ENCODE measurements at regions not wholly inside any gene's neighbourhood (a gene's known extent, or its start where the extent isn't known, plus 50 kb on each side); places are given as distances from the start of the nearest gene placed in this dataset.

DNA sequence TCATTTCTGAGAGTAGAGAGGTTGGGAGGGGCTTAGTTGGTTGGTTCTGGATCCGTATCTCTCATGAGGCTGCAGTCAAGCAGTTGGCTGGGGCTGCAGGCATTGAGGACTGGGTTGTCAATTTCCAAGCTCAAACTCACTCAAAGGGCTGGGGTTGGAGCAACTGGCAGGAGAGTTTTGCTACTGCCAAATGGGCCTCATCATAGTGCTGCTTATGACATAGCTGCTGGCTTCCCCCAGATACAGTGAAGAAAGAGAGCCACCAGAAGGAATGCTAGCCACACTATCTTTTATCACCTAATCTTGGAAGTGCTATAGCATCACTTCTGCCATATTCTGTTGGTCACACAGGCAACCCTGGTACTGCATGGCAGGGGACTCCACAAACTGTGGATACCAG lies 363.5 kb upstream of the USP24 start:
- ChIA-PET CTCF (ENCODE audit: low intra/inter-chr PET ratio, low total read pairs) (no interaction called here), POLR2A (no interaction called here)
- TF ChIP-seq, protein P1, sequence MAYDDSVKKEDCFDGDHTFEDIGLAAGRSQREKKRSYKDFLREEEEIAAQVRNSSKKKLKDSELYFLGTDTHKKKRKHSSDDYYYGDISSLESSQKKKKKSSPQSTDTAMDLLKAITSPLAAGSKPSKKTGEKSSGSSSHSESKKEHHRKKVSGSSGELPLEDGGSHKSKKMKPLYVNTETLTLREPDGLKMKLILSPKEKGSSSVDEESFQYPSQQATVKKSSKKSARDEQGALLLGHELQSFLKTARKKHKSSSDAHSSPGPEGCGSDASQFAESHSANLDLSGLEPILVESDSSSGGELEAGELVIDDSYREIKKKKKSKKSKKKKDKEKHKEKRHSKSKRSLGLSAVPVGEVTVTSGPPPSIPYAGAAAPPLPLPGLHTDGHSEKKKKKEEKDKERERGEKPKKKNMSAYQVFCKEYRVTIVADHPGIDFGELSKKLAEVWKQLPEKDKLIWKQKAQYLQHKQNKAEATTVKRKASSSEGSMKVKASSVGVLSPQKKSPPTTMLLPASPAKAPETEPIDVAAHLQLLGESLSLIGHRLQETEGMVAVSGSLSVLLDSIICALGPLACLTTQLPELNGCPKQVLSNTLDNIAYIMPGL (CRISPR knock-in tag; IDR thresholded peaks at IDR 0.05; ENCODE audit: borderline replicate concordance in 1 of 2, low read depth in 1 of 2): no peak
- DNase-seq (ENCODE audit: low spot score) (no peak), FAIRE-seq (no peak), ATAC-seq (no peak)
- Histone ChIP-seq H3K36me3 (replicated peaks in 1 of 2; ENCODE audit: control insufficient read depth in 1 of 2, insufficient read depth in 2 of 2, low read length in 2 of 2) (no peaks in the 10 kb centered on the region), H2AFZ (ENCODE audit: low read length) (no peak overlapping the region), H3K4me2 (ENCODE audit: low read depth, low read length) (no peak overlapping the region), H3K4me3 (replicated peaks in 1 of 3; ENCODE audit: insufficient read depth in 1 of 3, low read depth in 2 of 3, low read length in 3 of 3) (no peak overlapping the region), H4K20me1 (ENCODE audit: insufficient read depth, low read length) (no peaks in the 10 kb centered on the region), H3K4me1 (ENCODE audit: insufficient read depth, low read length) (no peaks in the 10 kb centered on the region), H3K9me3 (ENCODE audit: low read length) (no peaks in the 10 kb centered on the region), H3K9ac (ENCODE audit: insufficient read depth, low read depth, low read length) (no peak overlapping the region), H3K79me2 (ENCODE audit: insufficient read depth, low read length) (no peaks in the 10 kb centered on the region), H3K27me3 (ENCODE audit: control insufficient read depth in 1 of 2, insufficient read depth in 2 of 2, low read length in 2 of 2) (peaks cover 0 to 1% of the 10 kb centered on the region in 2 experiments; a peak in 1 of 5 replicates), H3K27ac (ENCODE audit: extremely low read length, insufficient read depth, low read length) (no peak overlapping the region)
- BruUV-seq (replicated peaks): no TSS peak
- 38% methylated on average over 1 of the region's 1 CpG for WGBS (ENCODE audit: low lambda C conversion rate)
- in situ Hi-C loops (cut with HindIII; ENCODE audit: extremely low pct_ligation_motif_present, low pct_unique_long_range_greater_than_20kb) (no loop called here), intact Hi-C loops (cut with micrococcal nuclease; ENCODE audit: unreplicated experiment) (no loop called here)

DNA sequence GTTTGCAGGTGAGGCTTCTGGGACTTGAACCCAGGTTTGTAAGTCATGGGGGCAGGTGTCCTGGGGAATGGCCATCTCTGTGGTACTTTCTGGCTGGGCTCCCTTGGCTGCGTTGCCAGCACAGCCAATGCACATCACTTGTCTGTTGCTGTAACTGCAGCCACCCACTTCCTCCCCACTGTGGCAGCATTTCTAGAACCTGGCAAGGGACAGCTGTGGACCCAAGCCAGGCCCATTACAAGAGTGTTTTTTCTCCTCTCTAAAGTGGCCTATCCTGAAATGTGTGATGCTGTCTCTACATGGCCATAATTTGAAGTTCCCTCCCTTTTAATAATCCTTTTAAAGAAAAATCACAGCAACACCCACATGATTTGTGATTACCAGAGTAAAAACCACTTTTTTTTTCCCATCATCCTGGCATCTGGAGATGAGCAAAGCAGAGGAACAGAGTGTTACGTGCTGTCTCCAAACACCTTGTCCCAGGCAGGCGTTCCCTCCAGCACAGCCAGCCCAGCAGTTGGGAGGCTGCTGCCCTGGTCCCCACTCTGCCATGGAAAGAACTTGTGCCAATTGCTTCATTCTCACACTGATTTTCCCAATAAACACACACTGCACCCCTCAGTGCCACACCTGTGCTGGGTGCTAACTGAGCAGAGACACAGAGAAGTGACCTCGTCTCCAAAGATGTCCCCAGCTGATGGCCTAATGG lies 360.6 kb upstream of the USP24 start:
- ChIA-PET POLR2A (no interaction called here), CTCF (ENCODE audit: low intra/inter-chr PET ratio, low total read pairs) (no interaction called here)
- Histone ChIP-seq H3K27ac (ENCODE audit: extremely low read length, insufficient read depth, low read length) (no peak overlapping the region), H4K20me1 (ENCODE audit: insufficient read depth, low read length) (no peaks in the 10 kb centered on the region), H3K4me2 (ENCODE audit: low read depth, low read length) (no peak overlapping the region), H3K27me3 (ENCODE audit: control insufficient read depth in 1 of 2, insufficient read depth in 2 of 2, low read length in 2 of 2) (peaks cover 0 to 1% of the 10 kb centered on the region in 2 experiments; a peak in 1 of 5 replicates), H3K36me3 (replicated peaks in 1 of 2; ENCODE audit: control insufficient read depth in 1 of 2, insufficient read depth in 2 of 2, low read length in 2 of 2) (no peaks in the 10 kb centered on the region), H3K9ac (ENCODE audit: insufficient read depth, low read depth, low read length) (no peak overlapping the region), H3K4me1 (ENCODE audit: insufficient read depth, low read length) (no peaks in the 10 kb centered on the region), H3K4me3 (replicated peaks in 1 of 3; ENCODE audit: insufficient read depth in 1 of 3, low read depth in 2 of 3, low read length in 3 of 3) (no peak overlapping the region), H2AFZ (ENCODE audit: low read length) (no peak overlapping the region), H3K9me3 (ENCODE audit: low read length) (no peaks in the 10 kb centered on the region), H3K79me2 (ENCODE audit: insufficient read depth, low read length) (no peaks in the 10 kb centered on the region)
- intact Hi-C loops (cut with micrococcal nuclease; ENCODE audit: unreplicated experiment): no loop called here
- ATAC-seq: no peak
- no peak for FAIRE-seq
- BruUV-seq (replicated peaks): no TSS peak
- in situ Hi-C loops (cut with HindIII; ENCODE audit: extremely low pct_ligation_motif_present, low pct_unique_long_range_greater_than_20kb): no loop called here
- 80% methylated on average over 4 of the region's 4 CpGs for WGBS (ENCODE audit: low lambda C conversion rate)
- DNase-seq (ENCODE audit: low spot score): no peak
- TF ChIP-seq, protein P2, sequence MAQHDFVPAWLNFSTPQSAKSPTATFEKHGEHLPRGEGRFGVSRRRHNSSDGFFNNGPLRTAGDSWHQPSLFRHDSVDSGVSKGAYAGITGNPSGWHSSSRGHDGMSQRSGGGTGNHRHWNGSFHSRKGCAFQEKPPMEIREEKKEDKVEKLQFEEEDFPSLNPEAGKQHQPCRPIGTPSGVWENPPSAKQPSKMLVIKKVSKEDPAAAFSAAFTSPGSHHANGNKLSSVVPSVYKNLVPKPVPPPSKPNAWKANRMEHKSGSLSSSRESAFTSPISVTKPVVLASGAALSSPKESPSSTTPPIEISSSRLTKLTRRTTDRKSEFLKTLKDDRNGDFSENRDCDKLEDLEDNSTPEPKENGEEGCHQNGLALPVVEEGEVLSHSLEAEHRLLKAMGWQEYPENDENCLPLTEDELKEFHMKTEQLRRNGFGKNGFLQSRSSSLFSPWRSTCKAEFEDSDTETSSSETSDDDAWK (CRISPR knock-in tag; IDR thresholded peaks at IDR 0.05): no peak
- no peak for TF ChIP-seq SYNCRIP (IDR thresholded peaks at IDR 0.05; ENCODE audit: insufficient read depth, low read depth, low read length)
- TF ChIP-seq ZNF7 (CRISPR knock-in tag; IDR thresholded peaks at IDR 0.05): no peak
- TF ChIP-seq MYNN (CRISPR knock-in tag; IDR thresholded peaks at IDR 0.05; ENCODE audit: low read depth): no peak
- TF ChIP-seq BORCS8-MEF2B (CRISPR knock-in tag; IDR thresholded peaks at IDR 0.05): no peak
- TF ChIP-seq NCOR1 (IDR thresholded peaks at IDR 0.05; ENCODE audit: borderline replicate concordance, low read length): no peak
- TF ChIP-seq GTF3A (CRISPR knock-in tag; conservative IDR thresholded peaks at IDR 0.05): no peak
- no peak for TF ChIP-seq NONO (IDR thresholded peaks at IDR 0.05)
- no peak for TF ChIP-seq NONO (CRISPR knock-in tag; conservative IDR thresholded peaks at IDR 0.05)
- no peak for TF ChIP-seq RORA (CRISPR knock-in tag; IDR thresholded peaks at IDR 0.05)
- TF ChIP-seq, protein P3, sequence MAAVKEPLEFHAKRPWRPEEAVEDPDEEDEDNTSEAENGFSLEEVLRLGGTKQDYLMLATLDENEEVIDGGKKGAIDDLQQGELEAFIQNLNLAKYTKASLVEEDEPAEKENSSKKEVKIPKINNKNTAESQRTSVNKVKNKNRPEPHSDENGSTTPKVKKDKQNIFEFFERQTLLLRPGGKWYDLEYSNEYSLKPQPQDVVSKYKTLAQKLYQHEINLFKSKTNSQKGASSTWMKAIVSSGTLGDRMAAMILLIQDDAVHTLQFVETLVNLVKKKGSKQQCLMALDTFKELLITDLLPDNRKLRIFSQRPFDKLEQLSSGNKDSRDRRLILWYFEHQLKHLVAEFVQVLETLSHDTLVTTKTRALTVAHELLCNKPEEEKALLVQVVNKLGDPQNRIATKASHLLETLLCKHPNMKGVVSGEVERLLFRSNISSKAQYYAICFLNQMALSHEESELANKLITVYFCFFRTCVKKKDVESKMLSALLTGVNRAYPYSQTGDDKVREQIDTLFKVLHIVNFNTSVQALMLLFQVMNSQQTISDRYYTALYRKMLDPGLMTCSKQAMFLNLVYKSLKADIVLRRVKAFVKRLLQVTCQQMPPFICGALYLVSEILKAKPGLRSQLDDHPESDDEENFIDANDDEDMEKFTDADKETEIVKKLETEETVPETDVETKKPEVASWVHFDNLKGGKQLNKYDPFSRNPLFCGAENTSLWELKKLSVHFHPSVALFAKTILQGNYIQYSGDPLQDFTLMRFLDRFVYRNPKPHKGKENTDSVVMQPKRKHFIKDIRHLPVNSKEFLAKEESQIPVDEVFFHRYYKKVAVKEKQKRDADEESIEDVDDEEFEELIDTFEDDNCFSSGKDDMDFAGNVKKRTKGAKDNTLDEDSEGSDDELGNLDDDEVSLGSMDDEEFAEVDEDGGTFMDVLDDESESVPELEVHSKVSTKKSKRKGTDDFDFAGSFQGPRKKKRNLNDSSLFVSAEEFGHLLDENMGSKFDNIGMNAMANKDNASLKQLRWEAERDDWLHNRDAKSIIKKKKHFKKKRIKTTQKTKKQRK (IDR thresholded peaks at IDR 0.05; ENCODE audit: low read length): no peak
